Peyer's patch (tissue), 4 donors: ENCODE measurements at regions not wholly inside any gene's neighbourhood (a gene's known extent, or its start where the extent isn't known, plus 50 kb on each side); places are given as distances from the start of the nearest gene placed in this dataset.

Experiments
- DNase-seq, 3 donors: peaks; one replicate each; pipeline ENCODE4 v3.0.0-alpha.2; 2017 to 2019
- H3K27ac ChIP-seq, 4 donors: fragments of 200-600 bp; sonication (generic); one replicate each; pipeline ENCODE4 v1.5.1; 2016 to 2019
- H3K27me3 ChIP-seq, 2 donors: fragments of 200-600 bp; sonication (generic); one replicate each; pipeline ENCODE4 v1.5.1; 2019
- H3K36me3 ChIP-seq, 3 donors: fragments of 200-600 bp; sonication (generic); one replicate each; pipeline ENCODE4 v1.5.1; 2016 to 2019
- H3K4me1 ChIP-seq, 4 donors: fragments of 200-600 bp; sonication (generic); one replicate each; pipeline ENCODE4 v1.5.1; 2016 to 2019
- H3K4me3 ChIP-seq, 4 donors: fragments of 200-600 bp; sonication (generic); 1 replicate in 3 of 4; 2 replicates in 1 of 4; pipeline ENCODE4 v1.5.1; 2016 to 2019; ENCODE audit warnings: mild to moderate bottlenecking in 1 of 4
- H3K9me3 ChIP-seq, 4 donors: fragments of 200-600 bp; sonication (generic); one replicate each; pipeline ENCODE4 v1.5.1; 2016 to 2019; ENCODE audit warnings: mild to moderate bottlenecking in 1 of 4
- POLR2A ChIP-seq, 2 donors: fragments of 450-650 bp; IDR thresholded peaks; one replicate each; pipeline ENCODE4 v1.5.1; 2017; ENCODE audit warnings: antibody characterized with exemption in 2 of 2, mild to moderate bottlenecking in 2 of 2, moderate library complexity in 2 of 2
- TF ChIP-seq, protein P1 (sequence below), 6 experiments: fragments of 450-650 bp in 4 of 6; fragments of 200-600 bp in 2 of 6; sonication (generic) in 1 of 6; IDR thresholded peaks; one replicate each; pipeline ENCODE4 v1.5.1; 2017 to 2019; ENCODE audit warnings: antibody characterized with exemption in 6 of 6, mild to moderate bottlenecking in 3 of 6, moderate library complexity in 1 of 6

DNA sequence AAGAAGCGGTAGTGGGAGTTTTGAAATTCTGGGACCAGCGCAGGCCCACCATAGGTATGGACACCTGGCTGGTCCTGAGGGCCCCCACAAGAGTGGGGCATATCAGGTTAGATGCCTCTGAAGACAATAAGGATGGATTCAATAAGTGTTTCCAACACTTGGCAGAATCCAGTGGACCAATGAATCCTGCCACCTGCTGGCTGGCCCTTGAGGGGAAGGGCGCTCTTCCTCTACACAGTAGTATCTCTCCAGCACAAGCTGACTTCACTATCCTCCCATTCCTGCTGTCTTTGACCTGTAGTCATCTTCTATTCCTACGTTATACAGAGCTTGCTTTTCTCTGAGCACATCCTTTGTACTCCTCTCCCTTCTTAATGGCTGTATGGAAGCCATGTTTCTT is 199.7 kb upstream of the TSHZ3 start:
- no peak for TF ChIP-seq POLR2A (IDR thresholded peaks at IDR 0.05)
- TF ChIP-seq, protein P1, sequence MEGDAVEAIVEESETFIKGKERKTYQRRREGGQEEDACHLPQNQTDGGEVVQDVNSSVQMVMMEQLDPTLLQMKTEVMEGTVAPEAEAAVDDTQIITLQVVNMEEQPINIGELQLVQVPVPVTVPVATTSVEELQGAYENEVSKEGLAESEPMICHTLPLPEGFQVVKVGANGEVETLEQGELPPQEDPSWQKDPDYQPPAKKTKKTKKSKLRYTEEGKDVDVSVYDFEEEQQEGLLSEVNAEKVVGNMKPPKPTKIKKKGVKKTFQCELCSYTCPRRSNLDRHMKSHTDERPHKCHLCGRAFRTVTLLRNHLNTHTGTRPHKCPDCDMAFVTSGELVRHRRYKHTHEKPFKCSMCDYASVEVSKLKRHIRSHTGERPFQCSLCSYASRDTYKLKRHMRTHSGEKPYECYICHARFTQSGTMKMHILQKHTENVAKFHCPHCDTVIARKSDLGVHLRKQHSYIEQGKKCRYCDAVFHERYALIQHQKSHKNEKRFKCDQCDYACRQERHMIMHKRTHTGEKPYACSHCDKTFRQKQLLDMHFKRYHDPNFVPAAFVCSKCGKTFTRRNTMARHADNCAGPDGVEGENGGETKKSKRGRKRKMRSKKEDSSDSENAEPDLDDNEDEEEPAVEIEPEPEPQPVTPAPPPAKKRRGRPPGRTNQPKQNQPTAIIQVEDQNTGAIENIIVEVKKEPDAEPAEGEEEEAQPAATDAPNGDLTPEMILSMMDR (IDR thresholded peaks at IDR 0.05) = peak in 2 of 6 experiments; percentile 15 to 18
- Histone ChIP-seq H3K4me3 (no peak overlapping the region), H3K36me3 (no peaks in the 10 kb centered on the region), H3K4me1 (no peaks in the 10 kb centered on the region), H3K9me3 (no peaks in the 10 kb centered on the region), H3K27me3 (no peaks in the 10 kb centered on the region), H3K27ac (no peak overlapping the region)
- no peak for DNase-seq

DNA sequence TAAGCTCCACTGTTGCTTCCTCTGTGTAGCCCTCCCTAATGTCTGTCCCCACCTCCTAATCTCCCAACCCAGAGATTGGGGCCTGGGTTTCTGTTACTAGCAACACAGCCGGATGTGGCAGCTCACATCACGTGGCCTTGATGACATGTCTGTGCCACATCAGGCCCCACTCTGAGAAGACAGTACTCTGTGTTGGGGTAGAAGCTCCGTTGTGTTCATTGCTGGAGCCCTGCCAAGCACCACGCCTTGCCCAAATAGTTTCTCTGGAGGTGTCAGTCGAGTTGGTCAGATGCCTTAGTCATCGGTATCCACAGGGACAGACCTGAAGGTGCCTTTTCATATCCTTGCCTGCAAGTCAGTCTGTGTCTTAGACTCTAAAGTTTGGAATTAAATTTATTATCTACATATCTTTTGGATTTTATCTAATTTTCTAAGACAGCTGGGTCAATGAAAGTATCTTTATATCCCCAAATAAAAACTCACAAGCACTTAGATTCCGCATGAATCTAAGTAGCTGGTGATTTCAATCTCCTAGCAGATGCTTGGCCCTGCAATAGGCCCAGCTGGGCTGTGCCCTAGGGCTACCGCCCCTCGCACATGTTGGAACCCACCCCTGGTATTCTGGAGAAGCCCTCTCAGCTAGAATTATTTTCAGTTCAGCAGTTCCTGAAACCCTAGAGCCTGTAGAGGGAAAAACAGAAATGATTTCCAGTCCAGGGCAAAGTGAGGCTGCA is 204.0 kb upstream of the TSHZ3 start:
- Histone ChIP-seq H3K27ac (peak overlapping the region in 2 of 4 donors; percentile 43 to 58), H3K27me3 (no peaks in the 10 kb centered on the region), H3K9me3 (no peaks in the 10 kb centered on the region), H3K4me1 (no peaks in the 10 kb centered on the region), H3K36me3 (no peaks in the 10 kb centered on the region), H3K4me3 (no peak overlapping the region)
- TF ChIP-seq, protein P1 (IDR thresholded peaks at IDR 0.05) = no peak
- no peak for TF ChIP-seq POLR2A (IDR thresholded peaks at IDR 0.05)
- no peak for DNase-seq

DNA sequence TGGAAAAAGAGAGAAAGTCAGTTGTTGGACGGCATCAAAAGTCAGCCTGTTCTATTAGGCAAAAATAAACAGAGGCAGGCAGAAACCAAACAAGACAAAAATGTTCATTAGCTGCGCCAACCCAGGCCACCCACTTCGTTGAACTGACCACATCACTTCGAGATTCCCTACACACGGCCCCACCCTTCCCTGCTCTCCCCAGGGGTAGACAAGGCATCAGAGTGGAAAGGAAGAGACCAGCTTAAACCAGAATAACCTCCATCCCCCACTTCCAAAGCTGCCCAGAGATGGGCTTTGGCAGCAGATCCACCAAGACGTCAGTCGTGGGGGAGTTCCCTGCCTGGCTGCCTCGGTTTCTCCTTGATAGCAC is 204.6 kb upstream of the TSHZ3 start:
- Histone ChIP-seq H3K27me3 (no peaks in the 10 kb centered on the region), H3K36me3 (no peaks in the 10 kb centered on the region), H3K27ac (peak overlapping the region in 2 of 4 donors; percentile 43 to 58), H3K4me3 (no peak overlapping the region), H3K4me1 (no peaks in the 10 kb centered on the region), H3K9me3 (no peaks in the 10 kb centered on the region)
- TF ChIP-seq, protein P1 (IDR thresholded peaks at IDR 0.05) = no peak
- no peak for TF ChIP-seq POLR2A (IDR thresholded peaks at IDR 0.05)
- DNase-seq = peak in 1 of 3 donors; percentile 49

DNA sequence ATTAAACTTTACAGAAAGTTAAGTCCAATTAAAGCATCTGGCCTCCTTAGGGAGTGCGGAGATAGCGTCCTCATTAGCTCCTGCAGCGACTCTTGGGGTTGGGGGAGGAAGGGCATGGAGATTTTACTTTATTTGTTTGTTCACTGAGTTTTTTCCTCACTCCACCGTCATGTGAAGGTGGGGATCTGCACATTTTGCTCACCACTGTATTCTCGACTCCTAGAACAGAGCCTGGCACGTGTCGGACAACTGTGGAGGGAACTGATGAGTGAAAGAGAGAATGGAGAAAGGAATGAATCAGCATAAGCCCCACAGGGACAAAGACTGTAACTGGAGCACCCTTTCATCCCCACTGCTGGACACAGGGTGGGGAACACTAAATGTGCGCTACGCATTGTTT is 205.1 kb upstream of the TSHZ3 start:
- H3K36me3 ChIP-seq = no peaks in the 10 kb centered on the region
- H3K9me3 ChIP-seq = no peaks in the 10 kb centered on the region
- DNase-seq = no peak
- no peaks in the 10 kb centered on the region for H3K4me1 ChIP-seq
- no peaks in the 10 kb centered on the region for H3K27me3 ChIP-seq
- no peak overlapping the region for H3K4me3 ChIP-seq
- TF ChIP-seq POLR2A (IDR thresholded peaks at IDR 0.05) = no peak
- TF ChIP-seq, protein P1 (IDR thresholded peaks at IDR 0.05) = no peak
- H3K27ac ChIP-seq = peak overlapping the region in 2 of 4 donors; percentile 43 to 56

DNA sequence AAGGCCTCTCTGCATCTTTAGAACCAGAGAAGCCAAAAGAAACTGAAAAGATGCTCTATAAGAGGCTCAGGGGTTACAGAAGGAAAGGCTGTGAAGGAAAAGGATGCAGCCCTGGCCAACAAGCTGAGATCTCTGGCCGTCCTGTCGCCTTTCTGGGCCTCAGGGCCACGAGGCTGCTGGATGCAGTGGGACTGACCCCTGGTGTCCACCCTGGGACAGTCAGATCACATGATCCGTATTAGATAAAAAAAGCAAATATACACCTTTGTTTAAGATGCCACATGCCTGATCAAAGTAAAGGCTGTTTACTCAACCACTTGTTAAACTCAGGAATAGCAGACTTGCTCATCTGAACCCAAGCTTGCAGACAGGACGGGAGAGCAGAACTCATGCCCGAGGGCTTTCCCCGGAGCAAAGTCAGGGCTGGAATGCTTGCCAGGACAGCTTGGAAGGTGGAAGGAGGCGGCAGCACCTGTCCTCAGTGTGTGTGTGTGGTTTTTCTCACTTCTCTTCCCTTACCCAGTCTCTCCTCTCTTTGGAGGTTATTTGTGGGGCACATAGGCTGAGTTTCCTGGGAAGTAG is 206.5 kb upstream of the TSHZ3 start:
- H3K4me1 ChIP-seq = no peaks in the 10 kb centered on the region
- DNase-seq = no peak
- H3K9me3 ChIP-seq = no peaks in the 10 kb centered on the region
- H3K36me3 ChIP-seq = no peaks in the 10 kb centered on the region
- TF ChIP-seq, protein P1 (IDR thresholded peaks at IDR 0.05) = no peak
- no peak for TF ChIP-seq POLR2A (IDR thresholded peaks at IDR 0.05)
- H3K27me3 ChIP-seq = no peaks in the 10 kb centered on the region
- no peak overlapping the region for H3K4me3 ChIP-seq
- H3K27ac ChIP-seq = no peak overlapping the region
